ENCODE measurements at regions not wholly inside any gene's neighbourhood (a gene's known extent, or its start where the extent isn't known, plus 50 kb on each side); places are given as distances from the start of the nearest gene placed in this dataset.
"Not testable (repeated sequence)": the region's sequence is repeated elsewhere in the genome, so short reads cannot be mapped to it uniquely, and the experiment has no call there.

GRCh38 chr7:76679174-76679573 is 52.1 kb upstream of the POMZP3 start:
- DNase-seq (ENCODE audit: low spot score); in situ Hi-C loops (cut with MboI; ENCODE audit: low sequenced_read_pairs, unreplicated experiment): not testable (repeated sequence)

DNA sequence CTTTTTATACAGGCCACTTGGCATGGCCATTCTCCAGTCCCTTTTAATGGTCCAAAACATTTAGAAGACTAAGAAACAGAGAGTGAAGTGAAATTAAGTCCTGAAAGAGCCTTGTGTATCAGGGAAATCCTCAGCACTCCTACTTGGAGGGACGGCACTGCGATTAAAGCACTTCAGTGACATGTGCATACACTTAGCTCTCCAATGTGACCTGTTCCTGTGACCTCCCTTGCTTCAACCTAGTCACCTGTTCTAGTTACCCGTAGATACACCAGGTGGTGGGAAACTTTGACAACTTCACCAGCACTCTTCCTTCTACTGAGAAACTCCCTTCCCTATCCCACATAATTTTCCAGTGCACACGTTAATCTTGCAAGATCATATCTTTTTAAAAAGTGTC is 51.4 kb upstream of the POMZP3 start:
- in situ Hi-C loops (cut with MboI; ENCODE audit: low sequenced_read_pairs, unreplicated experiment); DNase-seq (ENCODE audit: low spot score): not testable (repeated sequence)

DNA sequence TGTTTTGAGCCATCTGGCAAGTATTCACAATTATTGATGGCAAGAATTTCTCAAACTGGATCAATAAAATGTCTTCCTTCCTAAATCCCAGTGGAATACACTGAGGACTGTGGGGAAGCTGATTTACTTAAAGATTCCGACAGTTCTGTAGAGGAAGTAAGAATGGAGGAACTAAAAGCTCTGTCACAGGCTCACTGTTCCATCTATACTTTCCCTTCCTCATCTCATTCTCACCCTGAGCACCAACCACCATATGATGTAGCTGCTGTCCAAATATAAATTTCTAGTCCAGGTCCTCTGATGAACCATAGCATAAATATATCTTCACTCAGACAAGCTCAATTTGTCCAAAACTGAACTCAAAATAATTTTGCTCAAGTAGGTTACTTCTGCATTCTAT is 49.8 kb upstream of the POMZP3 start:
- in situ Hi-C loops (cut with MboI; ENCODE audit: low sequenced_read_pairs, unreplicated experiment), result not testable (repeated sequence)

More for the DNA sequence above, 49.8 kb upstream of the POMZP3 start:
- DNase-seq (ENCODE audit: low spot score), result not testable (repeated sequence)

Data from GM13976 (cell line).